GM10266 (cell line): ENCODE measurements at regions not wholly inside any gene's neighbourhood (a gene's known extent, or its start where the extent isn't known, plus 50 kb on each side); places are given as distances from the start of the nearest gene placed in this dataset.

Source experiments
- DNase-seq: peaks from one replicate; pipeline ENCODE4 v3.0.0; 2012; ENCODE audit errors: extremely low spot score
- CTCF ChIP-seq: IDR thresholded peaks from 2 replicates; pipeline ENCODE4 v1.5.1; 2012; ENCODE audit warnings: mild to moderate bottlenecking, low read depth; ENCODE audit not compliant: control insufficient read depth, insufficient read depth; ENCODE audit errors: missing control alignments

GRCh38 chr4:186848437-186848836 lies 124.8 kb upstream of the FAT1 start:
- TF ChIP-seq CTCF, result no peak
- DNase-seq, result no peak

- no peak for TF ChIP-seq CTCF
- DNase-seq, result no peak
These were observed 127.8 kb upstream of the FAT1 start for GRCh38 chr4:186851291-186852072.

GRCh38 chr4:186852073-186852420 lies 128.4 kb upstream of the FAT1 start:
- no peak for TF ChIP-seq CTCF
- DNase-seq, result no peak

GRCh38 chr4:186852964-186853391 lies 129.3 kb upstream of the FAT1 start:
- DNase-seq, result no peak
- TF ChIP-seq CTCF, result no peak

- DNase-seq, result no peak
- no peak for TF ChIP-seq CTCF
These were observed 130.6 kb upstream of the FAT1 start for GRCh38 chr4:186854256-186854655.

- DNase-seq, result no peak
- TF ChIP-seq CTCF, result no peak
These were observed 131.5 kb upstream of the FAT1 start for GRCh38 chr4:186855111-186855510.

- TF ChIP-seq CTCF, result no peak
- no peak for DNase-seq
These were observed 134.1 kb upstream of the FAT1 start for GRCh38 chr4:186857793-186858192.
